HCT116 (cell line): ENCODE measurements at regions not wholly inside any gene's neighbourhood (a gene's known extent, or its start where the extent isn't known, plus 50 kb on each side); places are given as distances from the start of the nearest gene placed in this dataset.

Experiments used
- ATAC-seq: fragments of 200-7000 bp; cut with Tn5 transposase; 2 replicates; pipeline ENCODE4 v1.9.1; 2020; ENCODE audit warnings: mild to moderate bottlenecking, moderate library complexity
- BruUV-seq: library from RNA; stranded (reverse); fragments of 400-500 nt; replicated peaks from 2 replicates; lab custom pipeline; 2021; lab: Mats Ljungman, UMichigan
- CTCF ChIA-PET: fragments of 300-600 bp; sonication (Branson Sonifier 250); formaldehyde crosslinking; loops from one replicate; lab custom pipeline; 2021; ENCODE audit warnings: antibody characterized with exemption; lab: Charles Lee
- POLR2A ChIA-PET: fragments of 300-600, 350-600 bp; sonication (Branson Sonifier 250); formaldehyde crosslinking; loops from one replicate; lab custom pipeline; 2021; ENCODE audit warnings: antibody characterized with exemption; lab: Charles Lee
- RAD21 ChIA-PET, 2 experiments: fragments of 300-600 bp; sonication (Branson Sonifier 250); formaldehyde crosslinking; loops; one replicate each; lab custom pipeline; 2023; ENCODE audit warnings: low total read pairs in 2 of 2; ENCODE audit not compliant: uncharacterized antibody in 2 of 2, unreplicated experiment in 2 of 2, low non-redundant PET in 1 of 2; lab: Charles Lee
- DNase-seq: peaks from one replicate; pipeline ENCODE4 v3.0.0-alpha.2; 2010; ENCODE audit warnings: low read depth, low spot score
- H2AFZ ChIP-seq: fragments of 200-600 bp; shearing (Covaris generic), sonication (generic); 2 replicates; pipeline ENCODE4 v1.6.1; 2017; ENCODE audit warnings: low read depth, mixed run types, mixed read lengths, antibody characterized with exemption, low read length; ENCODE audit not compliant: poor library complexity, severe bottlenecking
- H3K27ac ChIP-seq: 2 replicates; pipeline ENCODE4 v1.5.1; 2012; ENCODE audit warnings: low read depth, low read length
- H3K27me3 ChIP-seq: fragments of 200-600 bp; sonication (generic); 2 replicates; pipeline ENCODE4 v1.6.1; 2016; ENCODE audit warnings: mixed run types, low read length, mixed read lengths; ENCODE audit not compliant: insufficient read depth
- H3K36me3 ChIP-seq, 2 experiments: fragments of 200-500 bp in 1 of 2; fragments of 200-600 bp in 1 of 2; sonication (Bioruptor generic) in 1 of 2; sonication (generic) in 1 of 2; 2 replicates each; pipeline versions ENCODE4 v1.5.1 to v1.6.1; 2014 to 2016; ENCODE audit warnings: low read length in 2 of 2, inconsistent platforms in 1 of 2, mixed read lengths in 1 of 2, mixed run types in 1 of 2; ENCODE audit not compliant: insufficient read depth in 2 of 2, control insufficient read depth in 1 of 2
- H3K4me1 ChIP-seq, 2 experiments: fragments of 200-600 bp in 1 of 2; sonication (generic) in 1 of 2; 2 replicates each; pipeline versions ENCODE4 v1.5.1 to v1.6.1; 2012 to 2017; ENCODE audit warnings: low read length in 2 of 2, inconsistent platforms in 1 of 2, mild to moderate bottlenecking in 1 of 2, mixed read lengths in 1 of 2, mixed run types in 1 of 2, moderate library complexity in 1 of 2; ENCODE audit not compliant: insufficient read depth in 2 of 2, control insufficient read depth in 1 of 2
- H3K4me2 ChIP-seq: fragments of 200-600 bp; sonication (generic); 2 replicates; pipeline ENCODE4 v1.6.1; 2017; ENCODE audit warnings: mixed run types, low read length, mixed read lengths
- H3K4me3 ChIP-seq, 2 experiments: fragments of 200-600 bp in 1 of 2; sonication (generic) in 1 of 2; replicated peaks in 1 of 2; 2 replicates each; pipeline ENCODE4 v1.5.1; 2011 to 2016; ENCODE audit warnings: low read length in 2 of 2, control low read depth in 1 of 2, low read depth in 1 of 2, mild to moderate bottlenecking in 1 of 2, mixed read lengths in 1 of 2, mixed run types in 1 of 2
- H3K79me2 ChIP-seq: fragments of 200-600 bp; sonication (generic); 2 replicates; pipeline ENCODE4 v1.6.1; 2017; ENCODE audit warnings: mild to moderate bottlenecking, mixed run types, low read length, moderate library complexity, mixed read lengths; ENCODE audit not compliant: insufficient read depth
- H3K9ac ChIP-seq: fragments of 200-600 bp; sonication (generic); 2 replicates; pipeline ENCODE4 v1.6.1; 2016; ENCODE audit warnings: low read length, mixed read lengths
- H3K9me2 ChIP-seq: fragments of 200-600 bp; sonication (generic), shearing (Covaris generic); 2 replicates; pipeline ENCODE4 v1.6.1; 2017; ENCODE audit warnings: mixed run types, mild to moderate bottlenecking, moderate library complexity; ENCODE audit not compliant: insufficient read depth
- H3K9me3 ChIP-seq, 2 experiments: fragments of 200-500 bp in 1 of 2; fragments of 200-600 bp in 1 of 2; sonication (Bioruptor generic) in 1 of 2; sonication (generic) in 1 of 2; 2 replicates each; pipeline ENCODE4 v1.6.1; 2014 to 2017; ENCODE audit warnings: low read length in 2 of 2, mixed read lengths in 2 of 2, inconsistent platforms in 1 of 2, low read depth in 1 of 2, mild to moderate bottlenecking in 1 of 2, mixed run types in 1 of 2, moderate library complexity in 1 of 2; ENCODE audit not compliant: control insufficient read depth in 1 of 2, insufficient read depth in 1 of 2
- H4K20me1 ChIP-seq: fragments of 200-600 bp; sonication (generic), shearing (Covaris generic); 2 replicates; pipeline ENCODE4 v1.6.1; 2017; ENCODE audit warnings: mixed run types, mild to moderate bottlenecking, moderate library complexity; ENCODE audit not compliant: insufficient read depth
- ATF3 ChIP-seq: IDR thresholded peaks from 2 replicates; pipeline ENCODE4 v1.6.1; 2012
- CBX3 ChIP-seq: IDR thresholded peaks from 2 replicates; pipeline ENCODE4 v1.6.1; 2012; ENCODE audit warnings: low read depth
- CEBPB ChIP-seq: IDR thresholded peaks from 2 replicates; pipeline ENCODE4 v1.6.1; 2012; ENCODE audit warnings: low read depth
- EGR1 ChIP-seq: IDR thresholded peaks from 2 replicates; pipeline ENCODE4 v1.6.1; 2012; ENCODE audit warnings: low read depth
- ELF1 ChIP-seq: IDR thresholded peaks from 2 replicates; pipeline ENCODE4 v1.6.1; 2012; ENCODE audit warnings: low read depth, borderline replicate concordance
- EZH2 ChIP-seq: fragments of 200-600 bp; sonication (generic); IDR thresholded peaks from 2 replicates; pipeline ENCODE4 v1.6.1; 2017; ENCODE audit warnings: antibody characterized with exemption, mixed run types
- EZH2phosphoT487 ChIP-seq: fragments of 200-600 bp; IDR thresholded peaks from 2 replicates; pipeline ENCODE4 v1.6.1; 2018; ENCODE audit warnings: antibody characterized with exemption, borderline replicate concordance
- FOSL1 ChIP-seq: IDR thresholded peaks from 2 replicates; pipeline ENCODE4 v1.6.1; 2012; ENCODE audit warnings: low read depth
- JUND ChIP-seq: IDR thresholded peaks from 2 replicates; pipeline ENCODE4 v1.6.1; 2012
- POLR2A ChIP-seq: IDR thresholded peaks from 2 replicates; pipeline ENCODE4 v1.7.0; 2011; ENCODE audit warnings: borderline replicate concordance; ENCODE audit not compliant: insufficient read depth, insufficient read length; ENCODE audit errors: extremely low read depth
- RAD21 ChIP-seq: IDR thresholded peaks from 2 replicates; pipeline ENCODE4 v1.6.1; 2012; ENCODE audit warnings: low read depth, mild to moderate bottlenecking
- REST ChIP-seq: IDR thresholded peaks from 2 replicates; pipeline ENCODE4 v1.6.1; 2012; ENCODE audit warnings: low read depth
- SIN3A ChIP-seq: IDR thresholded peaks from 2 replicates; pipeline ENCODE4 v1.6.1; 2012; ENCODE audit warnings: low read depth
- SP1 ChIP-seq: IDR thresholded peaks from 2 replicates; pipeline ENCODE4 v1.6.1; 2012; ENCODE audit warnings: low read depth
- SRF ChIP-seq: IDR thresholded peaks from 2 replicates; pipeline ENCODE4 v1.6.1; 2012; ENCODE audit warnings: low read depth
- YY1 ChIP-seq: IDR thresholded peaks from 2 replicates; pipeline ENCODE4 v1.6.1; 2011; ENCODE audit warnings: low read length, low read depth, moderate library complexity, mild to moderate bottlenecking; ENCODE audit not compliant: insufficient replicate concordance; ENCODE audit errors: extremely low read depth
- ZFX ChIP-seq: fragments of 450-650 bp; IDR thresholded peaks from 2 replicates; pipeline ENCODE4 v1.6.1; 2017
- intact Hi-C: fragments of 100-400 bp; cut with micrococcal nuclease; formaldehyde crosslinking; loops from 2 replicates; pipeline ENCODE4 v1.10.0; 2022
- TF ChIP-seq, protein P1 (sequence below): IDR thresholded peaks from 2 replicates; pipeline ENCODE4 v1.6.1; 2011; ENCODE audit warnings: mild to moderate bottlenecking, low read length, moderate library complexity; ENCODE audit not compliant: insufficient replicate concordance; ENCODE audit errors: extremely low read depth
- TF ChIP-seq, protein P2 (sequence below), 3 experiments: fragments of 200-600 bp in 1 of 3; sonication (generic) in 1 of 3; IDR thresholded peaks in 2 of 3; conservative IDR thresholded peaks in 1 of 3; 2 replicates each; pipeline ENCODE4 v1.5.1; 2012 to 2017; ENCODE audit warnings: low read depth in 2 of 3, low read length in 2 of 3, antibody characterized with exemption in 1 of 3, borderline replicate concordance in 1 of 3, control low read depth in 1 of 3, mild to moderate bottlenecking in 1 of 3, mixed read lengths in 1 of 3, mixed run types in 1 of 3, moderate library complexity in 1 of 3; ENCODE audit not compliant: insufficient read depth in 1 of 3

- ChIA-PET RAD21 (no interaction called here), POLR2A (no interaction called here)
- Histone ChIP-seq H3K79me2 (no peaks in the 10 kb centered on the region), H3K36me3 (no peaks in the 10 kb centered on the region), H2AFZ (no peak overlapping the region), H3K4me3 (no peak overlapping the region)
- intact Hi-C loops, result no loop called here
- TF ChIP-seq RAD21, result no peak
- TF ChIP-seq CEBPB, result no peak
- no peak for TF ChIP-seq POLR2A
- no peak for TF ChIP-seq YY1
- no peak for TF ChIP-seq ATF3
- TF ChIP-seq SP1, result no peak
- TF ChIP-seq SIN3A, result no peak
- no peak for TF ChIP-seq EZH2
- TF ChIP-seq ELF1, result no peak
- TF ChIP-seq REST, result no peak
- no peak for TF ChIP-seq JUND
- TF ChIP-seq SRF, result no peak
- no peak for TF ChIP-seq FOSL1
- no peak for TF ChIP-seq CBX3
- TF ChIP-seq, protein P1, sequence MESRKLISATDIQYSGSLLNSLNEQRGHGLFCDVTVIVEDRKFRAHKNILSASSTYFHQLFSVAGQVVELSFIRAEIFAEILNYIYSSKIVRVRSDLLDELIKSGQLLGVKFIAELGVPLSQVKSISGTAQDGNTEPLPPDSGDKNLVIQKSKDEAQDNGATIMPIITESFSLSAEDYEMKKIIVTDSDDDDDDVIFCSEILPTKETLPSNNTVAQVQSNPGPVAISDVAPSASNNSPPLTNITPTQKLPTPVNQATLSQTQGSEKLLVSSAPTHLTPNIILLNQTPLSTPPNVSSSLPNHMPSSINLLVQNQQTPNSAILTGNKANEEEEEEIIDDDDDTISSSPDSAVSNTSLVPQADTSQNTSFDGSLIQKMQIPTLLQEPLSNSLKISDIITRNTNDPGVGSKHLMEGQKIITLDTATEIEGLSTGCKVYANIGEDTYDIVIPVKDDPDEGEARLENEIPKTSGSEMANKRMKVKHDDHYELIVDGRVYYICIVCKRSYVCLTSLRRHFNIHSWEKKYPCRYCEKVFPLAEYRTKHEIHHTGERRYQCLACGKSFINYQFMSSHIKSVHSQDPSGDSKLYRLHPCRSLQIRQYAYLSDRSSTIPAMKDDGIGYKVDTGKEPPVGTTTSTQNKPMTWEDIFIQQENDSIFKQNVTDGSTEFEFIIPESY, result no peak
- TF ChIP-seq, protein P2, sequence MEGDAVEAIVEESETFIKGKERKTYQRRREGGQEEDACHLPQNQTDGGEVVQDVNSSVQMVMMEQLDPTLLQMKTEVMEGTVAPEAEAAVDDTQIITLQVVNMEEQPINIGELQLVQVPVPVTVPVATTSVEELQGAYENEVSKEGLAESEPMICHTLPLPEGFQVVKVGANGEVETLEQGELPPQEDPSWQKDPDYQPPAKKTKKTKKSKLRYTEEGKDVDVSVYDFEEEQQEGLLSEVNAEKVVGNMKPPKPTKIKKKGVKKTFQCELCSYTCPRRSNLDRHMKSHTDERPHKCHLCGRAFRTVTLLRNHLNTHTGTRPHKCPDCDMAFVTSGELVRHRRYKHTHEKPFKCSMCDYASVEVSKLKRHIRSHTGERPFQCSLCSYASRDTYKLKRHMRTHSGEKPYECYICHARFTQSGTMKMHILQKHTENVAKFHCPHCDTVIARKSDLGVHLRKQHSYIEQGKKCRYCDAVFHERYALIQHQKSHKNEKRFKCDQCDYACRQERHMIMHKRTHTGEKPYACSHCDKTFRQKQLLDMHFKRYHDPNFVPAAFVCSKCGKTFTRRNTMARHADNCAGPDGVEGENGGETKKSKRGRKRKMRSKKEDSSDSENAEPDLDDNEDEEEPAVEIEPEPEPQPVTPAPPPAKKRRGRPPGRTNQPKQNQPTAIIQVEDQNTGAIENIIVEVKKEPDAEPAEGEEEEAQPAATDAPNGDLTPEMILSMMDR (IDR thresholded peaks at IDR 0.05 in 2 of 3, conservative IDR thresholded peaks at IDR 0.05 in 1 of 3; ENCODE audit: borderline replicate concordance in 1 of 3, insufficient read depth in 1 of 3, low read depth in 2 of 3, low read length in 2 of 3), result no peak
- TF ChIP-seq EZH2phosphoT487, result no peak
- no peak for TF ChIP-seq EGR1
- no peak for TF ChIP-seq ZFX
- TF ChIP-seq, all 23 proteins: peak for 0
- CTCF ChIA-PET, result no interaction called here
- Histone ChIP-seq H3K4me1 (no peaks in the 10 kb centered on the region), H4K20me1 (no peaks in the 10 kb centered on the region), H3K27me3 (peaks cover 25% of the 10 kb centered on the region), H3K9ac (no peak overlapping the region), H3K9me3 (no peaks in the 10 kb centered on the region), H3K9me2 (no peaks in the 10 kb centered on the region), H3K27ac (no peak overlapping the region), H3K4me2 (no peak overlapping the region)
- no TSS peak for BruUV-seq
- ATAC-seq (no peak), DNase-seq (no peak)
These were observed 133.0 kb upstream of the LMCD1 start for GRCh38 chr3:8368598-8368997.
